C4-2B (cell line): ENCODE measurements at regions not wholly inside any gene's neighbourhood (a gene's known extent, or its start where the extent isn't known, plus 50 kb on each side); places are given as distances from the start of the nearest gene placed in this dataset.

ENCODE experiments used
- H3K27ac ChIP-seq: fragments of 450-650 bp; 2 replicates; pipeline ENCODE4 v1.5.1; 2017
- CTCF ChIP-seq: fragments of 450-650 bp; conservative IDR thresholded peaks from 2 replicates; pipeline ENCODE4 v1.5.1; 2017; ENCODE audit warnings: mild to moderate bottlenecking
- ZFX ChIP-seq: fragments of 450-650 bp; IDR thresholded peaks from 2 replicates; pipeline ENCODE4 v1.6.1; 2017

- H3K27ac ChIP-seq = no peak overlapping the region
- TF ChIP-seq ZFX (no peak), CTCF (no peak)
These were observed 506.2 kb upstream of the IL12A start for GRCh38 chr3:159482241-159482993.

GRCh38 chr3:159482994-159483367, 505.7 kb upstream of the IL12A start:
- no peak overlapping the region for H3K27ac ChIP-seq

GRCh38 chr3:159486580-159486979, 502.1 kb upstream of the IL12A start:
- H3K27ac ChIP-seq = no peak overlapping the region
- peak; percentile 54 for TF ChIP-seq CTCF
- no peak for TF ChIP-seq ZFX

More at GRCh38 chr3:159482994-159483367, 505.7 kb upstream of the IL12A start:
- TF ChIP-seq ZFX = no peak
- TF ChIP-seq CTCF = no peak

- TF ChIP-seq ZFX = no peak
- TF ChIP-seq CTCF = no peak
These were observed 501.3 kb upstream of the IL12A start for GRCh38 chr3:159487304-159487703.

GRCh38 chr3:159488602-159489001, 500.0 kb upstream of the IL12A start:
- TF ChIP-seq ZFX = no peak
- no peak for TF ChIP-seq CTCF

More at GRCh38 chr3:159487304-159487703, 501.3 kb upstream of the IL12A start:
- H3K27ac ChIP-seq = no peak overlapping the region

GRCh38 chr3:159497361-159497760, 491.3 kb upstream of the IL12A start:
- no peak overlapping the region for H3K27ac ChIP-seq
- TF ChIP-seq CTCF (no peak), ZFX (no peak)

More at GRCh38 chr3:159488602-159489001, 500.0 kb upstream of the IL12A start:
- H3K27ac ChIP-seq = no peak overlapping the region

GRCh38 chr3:159499031-159499793, 489.4 kb upstream of the IL12A start:
- no peak overlapping the region for H3K27ac ChIP-seq
- TF ChIP-seq CTCF (no peak), ZFX (no peak)
